ENCODE measurements at regions not wholly inside any gene's neighbourhood (a gene's known extent, or its start where the extent isn't known, plus 50 kb on each side); places are given as distances from the start of the nearest gene placed in this dataset.

GRCh38 chr4:124321364-124321763 lies 391.2 kb downstream of the ANKRD50 start:
- DNase-seq (ENCODE audit: low spot score) = no peak

- peak; percentile 61 for DNase-seq (ENCODE audit: low spot score)
These were observed 390.1 kb downstream of the ANKRD50 start for GRCh38 chr4:124322234-124323065.

- DNase-seq (ENCODE audit: low spot score) = no peak
These were observed 386.8 kb downstream of the ANKRD50 start for GRCh38 chr4:124325690-124326089.

GRCh38 chr4:124329134-124329533 lies 383.4 kb downstream of the ANKRD50 start:
- DNase-seq (ENCODE audit: low spot score) = no peak

GRCh38 chr4:124330045-124330444 lies 382.5 kb downstream of the ANKRD50 start:
- DNase-seq (ENCODE audit: low spot score) = no peak

GRCh38 chr4:124331781-124332180 lies 380.8 kb downstream of the ANKRD50 start:
- no peak for DNase-seq (ENCODE audit: low spot score)

- DNase-seq (ENCODE audit: low spot score) = no peak
These were observed 379.1 kb downstream of the ANKRD50 start for GRCh38 chr4:124333466-124333865.

- DNase-seq (ENCODE audit: low spot score) = peak; percentile 58
These were observed 378.4 kb downstream of the ANKRD50 start for GRCh38 chr4:124334119-124334518.

GRCh38 chr4:124337874-124338273 lies 374.7 kb downstream of the ANKRD50 start:
- no peak for DNase-seq (ENCODE audit: low spot score)

GRCh38 chr4:124343661-124344171 lies 368.8 kb downstream of the ANKRD50 start:
- DNase-seq (ENCODE audit: low spot score) = no peak

- DNase-seq (ENCODE audit: low spot score) = no peak
These were observed 339.6 kb downstream of the ANKRD50 start for GRCh38 chr4:124372916-124373315.

- no peak for DNase-seq (ENCODE audit: low spot score)
These were observed 326.4 kb downstream of the ANKRD50 start for GRCh38 chr4:124386163-124386562.

GRCh38 chr4:124386648-124387047 lies 325.9 kb downstream of the ANKRD50 start:
- DNase-seq (ENCODE audit: low spot score) = peak; percentile 4

GRCh38 chr4:124389591-124389990 lies 322.9 kb downstream of the ANKRD50 start:
- no peak for DNase-seq (ENCODE audit: low spot score)

GRCh38 chr4:124390861-124391260 lies 321.7 kb downstream of the ANKRD50 start:
- DNase-seq (ENCODE audit: low spot score) = no peak

GRCh38 chr4:124396333-124396732 lies 316.2 kb downstream of the ANKRD50 start:
- no peak for DNase-seq (ENCODE audit: low spot score)

GRCh38 chr4:124401606-124402005 lies 310.9 kb downstream of the ANKRD50 start:
- DNase-seq (ENCODE audit: low spot score) = no peak

GRCh38 chr4:124409044-124409443 lies 303.5 kb downstream of the ANKRD50 start:
- no peak for DNase-seq (ENCODE audit: low spot score)

GRCh38 chr4:124414276-124415040 lies 298.1 kb downstream of the ANKRD50 start:
- DNase-seq (ENCODE audit: low spot score) = no peak

GRCh38 chr4:124415146-124415545 lies 297.4 kb downstream of the ANKRD50 start:
- DNase-seq (ENCODE audit: low spot score) = no peak

GRCh38 chr4:124417371-124417770 lies 295.2 kb downstream of the ANKRD50 start:
- DNase-seq (ENCODE audit: low spot score) = no peak

- DNase-seq (ENCODE audit: low spot score) = no peak
These were observed 292.3 kb downstream of the ANKRD50 start for GRCh38 chr4:124420166-124420695.

- DNase-seq (ENCODE audit: low spot score) = no peak
These were observed 289.4 kb downstream of the ANKRD50 start for GRCh38 chr4:124423160-124423559.

Data from NAMALWA (cell line).